Neutrophil (primary cell): ENCODE measurements at regions not wholly inside any gene's neighbourhood (a gene's known extent, or its start where the extent isn't known, plus 50 kb on each side); places are given as distances from the start of the nearest gene placed in this dataset.

ENCODE experiments used
- H3K27ac ChIP-seq: fragments of 200-600 bp; sonication (generic); 2 replicates; pipeline ENCODE4 v1.5.1; 2016; ENCODE audit warnings: mild to moderate bottlenecking, moderate library complexity
- H3K27me3 ChIP-seq: fragments of 200-600 bp; sonication (generic); 2 replicates; pipeline ENCODE4 v1.6.0; 2016; ENCODE audit warnings: mild to moderate bottlenecking
- H3K36me3 ChIP-seq: fragments of 200-600 bp; sonication (generic); 2 replicates; pipeline ENCODE4 v1.5.1; 2017
- H3K4me1 ChIP-seq, 2 experiments: fragments of 200-600 bp in 1 of 2; sonication (generic) in 1 of 2; 1 replicate in 1 of 2; 2 replicates in 1 of 2; pipeline versions ENCODE4 v1.5.1 to v1.6.1; 2013 to 2016; ENCODE audit warnings: low read depth in 1 of 2, low read length in 1 of 2, mild to moderate bottlenecking in 1 of 2, moderate library complexity in 1 of 2; ENCODE audit not compliant: control insufficient read depth in 1 of 2, insufficient read depth in 1 of 2
- H3K4me3 ChIP-seq, 2 experiments: fragments of 200-600 bp in 1 of 2; sonication (generic) in 1 of 2; 1 replicate in 1 of 2; 2 replicates in 1 of 2; pipeline ENCODE4 v1.5.1; 2013 to 2016; ENCODE audit warnings: low read depth in 1 of 2, low read length in 1 of 2, mild to moderate bottlenecking in 1 of 2, moderate library complexity in 1 of 2
- H3K9me3 ChIP-seq: fragments of 200-600 bp; sonication (generic); 2 replicates; pipeline ENCODE4 v1.5.1; 2016
- TF ChIP-seq, protein P1 (sequence below): fragments of 200-600 bp; sonication (generic); IDR thresholded peaks from 2 replicates; pipeline ENCODE4 v1.5.1; 2016; ENCODE audit warnings: antibody characterized with exemption

- H3K27me3 ChIP-seq, result no peaks in the 10 kb centered on the region
- no peak overlapping the region for H3K4me3 ChIP-seq
- H3K4me1 ChIP-seq, result no peaks in the 10 kb centered on the region
- no peaks in the 10 kb centered on the region for H3K36me3 ChIP-seq
- TF ChIP-seq, protein P1, sequence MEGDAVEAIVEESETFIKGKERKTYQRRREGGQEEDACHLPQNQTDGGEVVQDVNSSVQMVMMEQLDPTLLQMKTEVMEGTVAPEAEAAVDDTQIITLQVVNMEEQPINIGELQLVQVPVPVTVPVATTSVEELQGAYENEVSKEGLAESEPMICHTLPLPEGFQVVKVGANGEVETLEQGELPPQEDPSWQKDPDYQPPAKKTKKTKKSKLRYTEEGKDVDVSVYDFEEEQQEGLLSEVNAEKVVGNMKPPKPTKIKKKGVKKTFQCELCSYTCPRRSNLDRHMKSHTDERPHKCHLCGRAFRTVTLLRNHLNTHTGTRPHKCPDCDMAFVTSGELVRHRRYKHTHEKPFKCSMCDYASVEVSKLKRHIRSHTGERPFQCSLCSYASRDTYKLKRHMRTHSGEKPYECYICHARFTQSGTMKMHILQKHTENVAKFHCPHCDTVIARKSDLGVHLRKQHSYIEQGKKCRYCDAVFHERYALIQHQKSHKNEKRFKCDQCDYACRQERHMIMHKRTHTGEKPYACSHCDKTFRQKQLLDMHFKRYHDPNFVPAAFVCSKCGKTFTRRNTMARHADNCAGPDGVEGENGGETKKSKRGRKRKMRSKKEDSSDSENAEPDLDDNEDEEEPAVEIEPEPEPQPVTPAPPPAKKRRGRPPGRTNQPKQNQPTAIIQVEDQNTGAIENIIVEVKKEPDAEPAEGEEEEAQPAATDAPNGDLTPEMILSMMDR, result no peak
- no peak overlapping the region for H3K27ac ChIP-seq
- no peaks in the 10 kb centered on the region for H3K9me3 ChIP-seq
Observed at GRCh38 chr9:107112707-107113243, 170.3 kb upstream of the RAD23B start.

DNA sequence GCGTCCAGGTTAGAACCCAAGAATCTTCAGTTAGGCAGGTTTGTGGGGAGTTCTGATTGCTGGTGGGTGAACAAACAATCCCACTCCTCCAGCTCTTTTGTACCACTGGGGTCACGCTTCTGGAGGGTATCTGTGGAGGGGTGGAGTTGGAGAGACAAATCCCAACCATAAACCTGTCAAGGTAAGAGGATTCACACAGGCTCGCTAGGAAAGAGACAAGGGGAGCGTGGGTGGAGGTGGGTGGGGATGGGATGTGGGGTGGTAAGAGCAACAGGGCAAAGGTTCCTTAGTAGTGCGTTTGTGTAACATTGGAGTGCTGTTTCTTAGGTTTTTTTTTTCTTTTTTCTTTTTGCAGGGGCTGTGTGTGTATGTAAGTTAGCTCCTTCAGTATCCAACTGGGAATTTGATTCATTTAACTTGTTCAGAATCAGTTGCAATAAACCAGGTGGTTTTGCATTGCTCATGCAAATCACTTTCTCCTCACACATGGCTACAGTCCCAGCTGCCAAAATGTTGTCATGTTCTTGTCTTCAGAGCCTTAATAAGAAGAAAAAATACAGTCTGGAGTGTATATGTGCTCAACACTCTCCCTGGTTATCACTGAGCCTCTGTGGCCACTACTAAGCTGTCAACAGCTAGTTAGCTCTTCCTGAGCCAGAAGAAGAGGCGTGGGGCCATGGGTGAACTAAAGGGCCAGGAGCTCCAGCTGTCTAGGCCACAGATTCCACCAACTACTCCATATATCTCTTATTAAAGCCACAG is 164.0 kb upstream of the RAD23B start:
- Histone ChIP-seq H3K4me1 (no peaks in the 10 kb centered on the region), H3K4me3 (no peak overlapping the region), H3K27ac (no peak overlapping the region), H3K9me3 (no peaks in the 10 kb centered on the region), H3K36me3 (no peaks in the 10 kb centered on the region), H3K27me3 (peaks cover 5% of the 10 kb centered on the region)
- TF ChIP-seq, protein P1, result no peak

GRCh38 chr9:107119735-107120134 is 163.3 kb upstream of the RAD23B start:
- Histone ChIP-seq H3K27me3 (peaks cover 5% of the 10 kb centered on the region), H3K9me3 (no peaks in the 10 kb centered on the region), H3K4me1 (no peaks in the 10 kb centered on the region), H3K27ac (no peak overlapping the region), H3K36me3 (no peaks in the 10 kb centered on the region), H3K4me3 (no peak overlapping the region)
- TF ChIP-seq, protein P1, result no peak

DNA sequence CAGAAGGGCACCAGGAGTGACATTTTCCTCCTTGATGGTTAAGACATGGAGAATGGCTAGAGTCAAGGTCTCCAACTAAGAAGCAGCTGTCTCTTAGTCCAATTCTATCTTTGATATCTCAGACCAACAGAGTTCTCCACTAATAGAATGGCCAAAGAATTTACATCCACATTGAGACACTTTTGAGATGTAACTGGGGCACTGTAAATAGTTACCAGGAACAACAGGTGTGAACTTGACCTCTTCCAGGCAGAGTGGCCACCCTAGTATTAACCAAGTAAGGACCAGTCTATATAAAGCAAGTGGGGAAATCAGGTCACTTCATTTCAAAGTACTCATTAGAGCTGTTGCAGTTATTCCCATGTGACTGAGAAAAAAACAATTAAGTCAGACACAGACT is 159.7 kb upstream of the RAD23B start:
- TF ChIP-seq, protein P1, result no peak
- Histone ChIP-seq H3K9me3 (no peaks in the 10 kb centered on the region), H3K27me3 (peaks cover 5% of the 10 kb centered on the region)

GRCh38 chr9:107127608-107128007 is 155.5 kb upstream of the RAD23B start:
- no peaks in the 10 kb centered on the region for H3K27me3 ChIP-seq
- no peak overlapping the region for H3K4me3 ChIP-seq
- no peaks in the 10 kb centered on the region for H3K9me3 ChIP-seq
- no peak overlapping the region for H3K27ac ChIP-seq
- no peaks in the 10 kb centered on the region for H3K36me3 ChIP-seq
- H3K4me1 ChIP-seq, result no peaks in the 10 kb centered on the region
- TF ChIP-seq, protein P1, result no peak

More for the DNA sequence above, 159.7 kb upstream of the RAD23B start:
- H3K36me3 ChIP-seq, result no peaks in the 10 kb centered on the region
- H3K27ac ChIP-seq, result no peak overlapping the region
- no peaks in the 10 kb centered on the region for H3K4me1 ChIP-seq
- no peak overlapping the region for H3K4me3 ChIP-seq
